ENCODE measurements at regions not wholly inside any gene's neighbourhood (a gene's known extent, or its start where the extent isn't known, plus 50 kb on each side); places are given as distances from the start of the nearest gene placed in this dataset.
A peak's percentile ranks its signal among the peaks of the same experiment; 100 is the strongest.

DNA sequence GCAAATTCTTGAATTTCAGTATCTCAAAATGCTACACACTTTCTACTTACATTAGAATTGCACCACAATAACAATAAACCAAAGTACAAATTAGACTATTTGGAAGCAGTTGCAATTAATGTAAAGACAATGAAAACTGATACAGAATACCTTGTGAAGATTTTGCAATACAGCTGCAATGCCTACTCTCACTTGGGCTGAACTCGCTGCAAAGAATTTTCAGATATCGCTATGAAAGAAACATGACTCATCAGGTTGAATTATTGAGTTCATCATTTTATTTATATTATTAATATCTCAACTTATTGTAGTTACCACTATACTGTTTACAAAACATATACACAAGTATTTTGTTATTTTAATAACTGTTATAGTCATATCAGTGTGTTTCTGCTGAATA lies 108.0 kb upstream of the TMTC2 start:
- H3K27ac ChIP-seq, result no peak overlapping the region
- H3K4me1 ChIP-seq, result no peaks in the 10 kb centered on the region
- H3K27me3 ChIP-seq, result no peaks in the 10 kb centered on the region
- TF ChIP-seq, protein P1, sequence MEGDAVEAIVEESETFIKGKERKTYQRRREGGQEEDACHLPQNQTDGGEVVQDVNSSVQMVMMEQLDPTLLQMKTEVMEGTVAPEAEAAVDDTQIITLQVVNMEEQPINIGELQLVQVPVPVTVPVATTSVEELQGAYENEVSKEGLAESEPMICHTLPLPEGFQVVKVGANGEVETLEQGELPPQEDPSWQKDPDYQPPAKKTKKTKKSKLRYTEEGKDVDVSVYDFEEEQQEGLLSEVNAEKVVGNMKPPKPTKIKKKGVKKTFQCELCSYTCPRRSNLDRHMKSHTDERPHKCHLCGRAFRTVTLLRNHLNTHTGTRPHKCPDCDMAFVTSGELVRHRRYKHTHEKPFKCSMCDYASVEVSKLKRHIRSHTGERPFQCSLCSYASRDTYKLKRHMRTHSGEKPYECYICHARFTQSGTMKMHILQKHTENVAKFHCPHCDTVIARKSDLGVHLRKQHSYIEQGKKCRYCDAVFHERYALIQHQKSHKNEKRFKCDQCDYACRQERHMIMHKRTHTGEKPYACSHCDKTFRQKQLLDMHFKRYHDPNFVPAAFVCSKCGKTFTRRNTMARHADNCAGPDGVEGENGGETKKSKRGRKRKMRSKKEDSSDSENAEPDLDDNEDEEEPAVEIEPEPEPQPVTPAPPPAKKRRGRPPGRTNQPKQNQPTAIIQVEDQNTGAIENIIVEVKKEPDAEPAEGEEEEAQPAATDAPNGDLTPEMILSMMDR (IDR thresholded peaks at IDR 0.05), result no peak
- TF ChIP-seq POLR2A (IDR thresholded peaks at IDR 0.05), result no peak
- intact Hi-C loops (cut with DNase I), result no loop called here
- no peaks in the 10 kb centered on the region for H3K36me3 ChIP-seq (replicated peaks in 1 of 2; ENCODE audit: insufficient read depth in 1 of 2, low read depth in 2 of 2)
- 91 to 97% methylated on average over 2 of the region's 2 CpGs for WGBS, 2 donors
- H3K4me3 ChIP-seq, result no peak overlapping the region
- no peaks in the 10 kb centered on the region for H3K9me3 ChIP-seq
- DNase-seq, result no peak
- no peak for ATAC-seq

DNA sequence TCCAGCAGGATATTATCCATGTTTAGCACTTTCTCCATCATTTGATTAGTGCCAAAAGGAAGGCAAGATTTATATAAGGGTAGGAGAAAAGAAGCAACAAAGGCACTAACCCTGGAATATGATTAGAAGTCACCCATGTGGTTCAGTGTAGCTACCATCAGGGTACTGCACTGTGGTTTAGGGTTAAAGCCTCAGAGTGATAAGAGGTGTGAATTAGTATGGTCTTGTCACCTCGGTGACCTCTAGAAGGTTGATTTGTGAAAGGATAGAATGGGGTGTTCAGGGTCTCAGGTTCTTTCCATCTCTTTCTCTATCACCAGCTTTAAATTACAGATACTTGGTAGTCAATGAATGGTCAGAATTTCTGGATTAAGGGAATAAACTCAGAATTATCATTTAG lies 103.0 kb upstream of the TMTC2 start:
- no peak for ATAC-seq
- DNase-seq, result no peak
- TF ChIP-seq, protein P1 (IDR thresholded peaks at IDR 0.05), result no peak
- TF ChIP-seq POLR2A (IDR thresholded peaks at IDR 0.05), result no peak
- intact Hi-C loops (cut with DNase I), result no loop called here
- Histone ChIP-seq H3K4me1 (no peaks in the 10 kb centered on the region), H3K4me3 (no peak overlapping the region), H3K36me3 (replicated peaks in 1 of 2; ENCODE audit: insufficient read depth in 1 of 2, low read depth in 2 of 2) (no peaks in the 10 kb centered on the region), H3K27ac (no peak overlapping the region), H3K27me3 (no peaks in the 10 kb centered on the region), H3K9me3 (no peaks in the 10 kb centered on the region)
- 30 to 37% methylated on average over 1 of the region's 1 CpG for WGBS, 2 donors

DNA sequence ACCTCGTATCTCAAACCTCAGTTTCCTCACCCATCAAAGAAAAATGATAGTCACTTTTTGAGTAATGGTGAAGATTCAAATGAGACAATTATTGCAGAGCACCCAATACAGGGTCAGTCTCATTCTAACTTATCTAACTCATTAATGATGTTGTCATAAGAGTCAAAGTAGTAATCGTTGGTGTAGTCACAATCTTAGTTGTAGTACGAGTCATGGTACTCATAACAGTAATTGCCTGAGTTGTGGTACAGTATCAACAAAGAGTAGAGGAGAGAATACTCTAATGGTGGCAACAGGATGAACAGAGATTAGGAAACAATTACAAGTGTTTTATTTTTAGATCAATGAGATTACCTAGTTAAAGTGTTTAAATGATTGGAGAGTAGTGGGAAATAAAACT lies 93.6 kb upstream of the TMTC2 start:
- Histone ChIP-seq H3K4me3 (no peak overlapping the region), H3K27me3 (no peaks in the 10 kb centered on the region), H3K4me1 (peaks cover 5% of the 10 kb centered on the region), H3K36me3 (replicated peaks in 1 of 2; ENCODE audit: insufficient read depth in 1 of 2, low read depth in 2 of 2) (no peaks in the 10 kb centered on the region), H3K9me3 (no peaks in the 10 kb centered on the region), H3K27ac (no peak overlapping the region)
- TF ChIP-seq, protein P1 (IDR thresholded peaks at IDR 0.05), result no peak
- no peak for TF ChIP-seq POLR2A (IDR thresholded peaks at IDR 0.05)
- intact Hi-C loops (cut with DNase I), result no loop called here
- ATAC-seq (no peak), DNase-seq (no peak)
- 76 to 79% methylated on average over 3 of the region's 3 CpGs for WGBS, 2 donors

DNA sequence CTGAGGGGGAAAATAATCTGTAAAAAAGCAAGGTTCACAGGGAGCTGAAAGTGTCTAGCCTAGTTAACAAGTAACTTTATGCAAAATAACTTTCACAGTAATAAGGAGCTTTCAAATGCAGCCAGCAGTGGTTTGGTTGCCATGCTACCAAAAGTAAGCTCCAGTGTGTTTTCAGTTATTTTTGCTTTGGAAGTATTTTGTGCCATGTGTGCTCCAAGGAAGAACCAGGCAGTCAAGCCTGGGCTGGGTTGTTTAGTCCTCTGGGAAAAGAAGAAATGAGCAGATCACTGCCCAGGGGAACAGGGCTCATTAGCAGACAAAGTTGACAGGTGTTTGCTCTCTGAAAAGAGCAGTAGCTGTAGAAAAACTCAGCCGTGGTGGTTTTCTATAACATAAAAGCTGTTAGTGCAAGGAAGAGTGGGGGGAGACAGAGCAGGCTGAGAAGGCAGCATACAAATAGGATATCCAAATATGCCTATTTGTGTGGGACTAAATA lies 92.8 kb upstream of the TMTC2 start:
- no peak for ATAC-seq
- no peak overlapping the region for H3K4me3 ChIP-seq

DNA sequence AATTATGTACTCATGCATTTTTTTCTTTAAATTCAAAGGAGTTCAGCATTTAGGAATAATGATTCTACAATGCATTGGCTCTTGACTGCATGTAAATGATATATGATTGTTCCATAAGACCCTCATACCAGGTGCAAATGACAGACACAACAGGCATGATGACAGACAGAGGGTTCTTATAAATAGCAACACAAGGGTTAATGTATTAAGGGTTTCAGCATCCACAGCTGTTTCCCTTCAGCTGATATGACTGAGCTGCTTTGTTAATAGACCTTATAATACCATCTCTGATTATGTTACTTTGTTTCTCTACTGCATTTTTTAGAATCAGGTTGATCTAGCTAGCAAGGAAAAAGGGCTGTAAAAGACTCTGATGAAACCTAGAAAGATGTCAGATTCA lies 90.8 kb upstream of the TMTC2 start:
- intact Hi-C loops (cut with DNase I), result no loop called here
- H3K4me3 ChIP-seq, result no peak overlapping the region
- H3K36me3 ChIP-seq (replicated peaks in 1 of 2; ENCODE audit: insufficient read depth in 1 of 2, low read depth in 2 of 2), result no peaks in the 10 kb centered on the region
- H3K9me3 ChIP-seq, result no peaks in the 10 kb centered on the region
- ATAC-seq (no peak), DNase-seq (no peak)
- no peak overlapping the region for H3K27ac ChIP-seq
- TF ChIP-seq, protein P1 (IDR thresholded peaks at IDR 0.05), result no peak
- H3K27me3 ChIP-seq, result no peaks in the 10 kb centered on the region
- H3K4me1 ChIP-seq, result peaks cover 5% of the 10 kb centered on the region

More for the DNA sequence above, 92.8 kb upstream of the TMTC2 start:
- no peak overlapping the region for H3K27ac ChIP-seq
- 0 to 23% methylated on average over 1 of the region's 1 CpG for WGBS, 2 donors
- peak in 1 of 4 donors; percentile 12 for DNase-seq
- H3K36me3 ChIP-seq (replicated peaks in 1 of 2; ENCODE audit: insufficient read depth in 1 of 2, low read depth in 2 of 2), result no peaks in the 10 kb centered on the region
- H3K9me3 ChIP-seq, result no peaks in the 10 kb centered on the region
- TF ChIP-seq POLR2A (IDR thresholded peaks at IDR 0.05), result no peak
- TF ChIP-seq, protein P1 (IDR thresholded peaks at IDR 0.05), result no peak
- H3K27me3 ChIP-seq, result no peaks in the 10 kb centered on the region
- intact Hi-C loops (cut with DNase I), result no loop called here
- peaks cover 5% of the 10 kb centered on the region for H3K4me1 ChIP-seq
